ENCODE measurements at regions not wholly inside any gene's neighbourhood (a gene's known extent, or its start where the extent isn't known, plus 50 kb on each side); places are given as distances from the start of the nearest gene placed in this dataset.
A peak's percentile ranks its signal among the peaks of the same experiment; 100 is the strongest.

DNA sequence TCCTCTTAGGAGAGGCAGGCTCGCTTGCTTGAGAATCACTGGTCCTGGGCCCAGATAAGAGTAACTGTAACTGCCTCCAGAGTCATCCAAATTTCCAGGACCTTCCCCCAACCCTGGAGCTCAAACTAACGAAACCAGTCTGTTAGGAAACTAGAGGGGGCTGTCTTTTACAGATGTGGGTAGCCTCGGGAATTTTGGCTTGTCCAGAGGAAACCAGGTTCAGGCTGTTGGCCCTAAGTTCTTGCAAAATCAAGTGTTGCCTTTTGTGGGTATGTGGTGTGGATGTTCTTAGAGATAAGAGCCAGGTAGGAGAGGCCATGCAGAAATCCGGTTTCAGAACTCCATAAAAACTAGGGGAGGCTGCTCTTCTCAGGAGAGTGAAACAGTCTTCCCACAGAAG is 125.0 kb upstream of the DLX2 start:
- no peak for DNase-seq (ENCODE audit: low read depth)
- no peak for TF ChIP-seq CTCF (IDR thresholded peaks at IDR 0.05; ENCODE audit: insufficient read depth, low read depth, low read length)
- no peak overlapping the region for H3K4me3 ChIP-seq (ENCODE audit: low read depth, low read length)

GRCh38 chr2:172228177-172228808 is 125.6 kb upstream of the DLX2 start:
- peak; percentile 71 for DNase-seq (ENCODE audit: low read depth)
- no peak for TF ChIP-seq CTCF (IDR thresholded peaks at IDR 0.05; ENCODE audit: insufficient read depth, low read depth, low read length)
- H3K4me3 ChIP-seq (ENCODE audit: low read depth, low read length), result no peak overlapping the region

DNA sequence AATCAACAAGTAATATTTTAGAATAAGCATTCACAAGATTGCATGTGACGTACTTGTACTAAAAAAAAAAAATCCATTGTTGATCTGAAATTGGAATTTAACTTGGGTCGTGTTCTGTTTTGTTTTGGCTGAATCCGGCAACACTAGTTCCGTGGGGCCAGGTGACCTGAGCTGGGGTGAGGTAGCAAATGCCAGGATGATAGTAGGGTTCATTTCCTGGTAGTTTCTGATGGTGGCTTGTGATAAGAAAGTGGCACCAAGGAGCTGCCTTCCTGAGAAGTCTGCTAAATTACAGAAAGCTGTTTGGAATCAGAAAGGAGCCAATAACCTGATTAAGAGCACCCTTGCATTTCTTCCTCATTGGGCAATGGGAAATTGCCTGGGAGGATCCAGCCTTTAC is 126.4 kb upstream of the DLX2 start:
- no peak for DNase-seq (ENCODE audit: low read depth)
- H3K4me3 ChIP-seq (ENCODE audit: low read depth, low read length), result no peak overlapping the region
- TF ChIP-seq CTCF (IDR thresholded peaks at IDR 0.05; ENCODE audit: insufficient read depth, low read depth, low read length), result no peak

- H3K4me3 ChIP-seq (ENCODE audit: low read depth, low read length), result no peak overlapping the region
- TF ChIP-seq CTCF (IDR thresholded peaks at IDR 0.05; ENCODE audit: insufficient read depth, low read depth, low read length), result no peak
- DNase-seq (ENCODE audit: low read depth), result no peak
Observed at GRCh38 chr2:172230332-172230888, 127.7 kb upstream of the DLX2 start.

DNA sequence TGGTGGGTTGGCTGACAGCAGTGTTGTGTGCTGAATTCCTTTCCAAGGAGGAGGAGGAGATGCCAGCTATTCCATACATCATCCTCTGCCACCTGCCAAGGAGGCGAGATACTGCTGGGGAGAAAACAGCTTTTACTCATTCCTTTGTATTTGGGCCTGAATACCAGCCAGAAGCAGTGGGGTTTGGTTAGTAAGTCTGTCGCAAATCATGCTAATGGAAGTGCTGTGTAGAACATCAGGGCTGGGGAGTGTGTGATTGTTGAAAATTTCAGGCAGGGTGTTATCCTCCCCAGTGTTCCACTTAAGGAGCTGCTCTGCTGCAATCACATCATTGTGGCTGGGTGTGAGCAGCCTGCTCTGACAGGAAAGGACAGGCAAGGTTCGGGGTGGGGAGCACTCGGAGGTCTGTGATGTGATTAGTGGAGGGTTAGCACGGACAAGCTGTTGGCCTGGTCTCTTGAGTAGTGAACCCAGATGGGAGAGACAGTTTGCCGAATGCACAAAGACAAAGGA is 128.2 kb upstream of the DLX2 start:
- no peak overlapping the region for H3K4me3 ChIP-seq (ENCODE audit: low read depth, low read length)
- no peak for DNase-seq (ENCODE audit: low read depth)
- TF ChIP-seq CTCF (IDR thresholded peaks at IDR 0.05; ENCODE audit: insufficient read depth, low read depth, low read length), result no peak

DNA sequence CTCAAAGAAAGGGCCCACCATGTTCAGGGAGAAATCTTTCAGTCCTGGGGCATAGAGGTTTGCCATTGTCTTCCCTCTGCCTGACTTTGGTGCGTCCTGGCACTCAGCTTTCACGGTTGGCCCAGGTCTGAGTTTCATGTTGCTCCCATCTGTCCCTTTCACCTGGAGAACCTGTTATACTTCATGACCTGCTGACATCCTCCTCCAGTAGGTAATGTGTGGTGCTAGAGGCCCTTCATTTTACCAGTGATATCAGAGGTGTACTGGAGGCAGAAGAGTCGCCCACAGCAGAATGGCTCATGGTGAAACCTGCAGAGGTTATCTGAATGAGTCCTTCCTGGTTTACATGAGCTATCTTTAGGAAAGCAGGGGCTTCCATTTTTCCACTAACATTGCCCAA is 128.8 kb upstream of the DLX2 start:
- TF ChIP-seq CTCF (IDR thresholded peaks at IDR 0.05; ENCODE audit: insufficient read depth, low read depth, low read length), result no peak
- no peak for DNase-seq (ENCODE audit: low read depth)
- no peak overlapping the region for H3K4me3 ChIP-seq (ENCODE audit: low read depth, low read length)

Data from fibroblast of villous mesenchyme (primary cell).